Jurkat, Clone E6-1 (cell line): ENCODE measurements at regions not wholly inside any gene's neighbourhood (a gene's known extent, or its start where the extent isn't known, plus 50 kb on each side); places are given as distances from the start of the nearest gene placed in this dataset.
"Not testable (repeated sequence)": the region's sequence is repeated elsewhere in the genome, so short reads cannot be mapped to it uniquely, and the experiment has no call there.

Source experiments
- DNase-seq: peaks from one replicate; pipeline ENCODE4 v3.0.0-alpha.2; 2011; ENCODE audit warnings: low read depth, low spot score
- H3K4me3 ChIP-seq: 2 replicates; pipeline ENCODE4 v1.5.1; 2011; ENCODE audit warnings: mild to moderate bottlenecking, low read length, control low read depth, moderate library complexity

- not testable (repeated sequence) for H3K4me3 ChIP-seq, DNase-seq
Observed at GRCh38 chr10:42230812-42231211, 407.6 kb downstream of the ZNF33B start.

- not testable (repeated sequence) for H3K4me3 ChIP-seq, DNase-seq
Observed at GRCh38 chr10:42230115-42230514, 408.3 kb downstream of the ZNF33B start.

- not testable (repeated sequence) for H3K4me3 ChIP-seq, DNase-seq
Observed at GRCh38 chr10:42227859-42228258, 410.5 kb downstream of the ZNF33B start.

GRCh38 chr10:42193588-42193987 is 444.8 kb downstream of the ZNF33B start:
- not testable (repeated sequence) for DNase-seq, H3K4me3 ChIP-seq

GRCh38 chr10:42192450-42192849 is 445.9 kb downstream of the ZNF33B start:
- DNase-seq = peak; percentile 18
- H3K4me3 ChIP-seq = not testable (repeated sequence)

- H3K4me3 ChIP-seq, DNase-seq: not testable (repeated sequence)
Observed at GRCh38 chr10:42187501-42188195, 450.7 kb downstream of the ZNF33B start.

GRCh38 chr10:42177793-42178689 is 460.3 kb downstream of the ZNF33B start:
- not testable (repeated sequence) for H3K4me3 ChIP-seq
- peak; percentile 18 for DNase-seq

GRCh38 chr10:42177077-42177792 is 461.1 kb downstream of the ZNF33B start:
- no peak for DNase-seq
- no peak overlapping the region for H3K4me3 ChIP-seq

- no peak for DNase-seq
- H3K4me3 ChIP-seq = no peak overlapping the region
Observed at GRCh38 chr10:42150428-42151061, 487.8 kb downstream of the ZNF33B start.

- no peak overlapping the region for H3K4me3 ChIP-seq
Observed at GRCh38 chr10:42149722-42150427, 488.5 kb downstream of the ZNF33B start.

GRCh38 chr10:42149027-42149700 is 489.2 kb downstream of the ZNF33B start:
- DNase-seq = no peak
- no peak overlapping the region for H3K4me3 ChIP-seq

More at GRCh38 chr10:42149722-42150427, 488.5 kb downstream of the ZNF33B start:
- DNase-seq = no peak

- not testable (repeated sequence) for DNase-seq, H3K4me3 ChIP-seq
Observed at GRCh38 chr10:42146165-42146564, 492.2 kb downstream of the ZNF33B start.

GRCh38 chr10:42138023-42138422 is 500.3 kb downstream of the ZNF33B start:
- H3K4me3 ChIP-seq, DNase-seq: not testable (repeated sequence)

- no peak overlapping the region for H3K4me3 ChIP-seq
- no peak for DNase-seq
Observed at GRCh38 chr10:42113158-42113450, 525.3 kb downstream of the ZNF33B start.

GRCh38 chr10:42112331-42113157 is 525.8 kb downstream of the ZNF33B start:
- H3K4me3 ChIP-seq = no peak overlapping the region
- no peak for DNase-seq

GRCh38 chr10:42111661-42112330 is 526.6 kb downstream of the ZNF33B start:
- no peak for DNase-seq
- no peak overlapping the region for H3K4me3 ChIP-seq

GRCh38 chr10:42111076-42111475 is 527.3 kb downstream of the ZNF33B start:
- no peak for DNase-seq
- no peak overlapping the region for H3K4me3 ChIP-seq
